ENCODE measurements at regions not wholly inside any gene's neighbourhood (a gene's known extent, or its start where the extent isn't known, plus 50 kb on each side); places are given as distances from the start of the nearest gene placed in this dataset.

GRCh38 chr1:195934817-195935553, 673.3 kb downstream of the KCNT2 start:
- TF ChIP-seq FOXP2 (optimal IDR thresholded peaks at IDR 0.05; ENCODE audit: borderline replicate concordance, extremely low read depth, extremely low read length, insufficient read depth) (no peak), POLR2AphosphoS5 (IDR thresholded peaks at IDR 0.05; ENCODE audit: low read depth, low read length) (no peak), TAF1 (IDR thresholded peaks at IDR 0.05; ENCODE audit: borderline replicate concordance, insufficient read depth, low read length) (no peak), SIN3A (IDR thresholded peaks at IDR 0.05; ENCODE audit: borderline replicate concordance, insufficient read depth, low read length) (no peak)
- TF ChIP-seq, protein P1, sequence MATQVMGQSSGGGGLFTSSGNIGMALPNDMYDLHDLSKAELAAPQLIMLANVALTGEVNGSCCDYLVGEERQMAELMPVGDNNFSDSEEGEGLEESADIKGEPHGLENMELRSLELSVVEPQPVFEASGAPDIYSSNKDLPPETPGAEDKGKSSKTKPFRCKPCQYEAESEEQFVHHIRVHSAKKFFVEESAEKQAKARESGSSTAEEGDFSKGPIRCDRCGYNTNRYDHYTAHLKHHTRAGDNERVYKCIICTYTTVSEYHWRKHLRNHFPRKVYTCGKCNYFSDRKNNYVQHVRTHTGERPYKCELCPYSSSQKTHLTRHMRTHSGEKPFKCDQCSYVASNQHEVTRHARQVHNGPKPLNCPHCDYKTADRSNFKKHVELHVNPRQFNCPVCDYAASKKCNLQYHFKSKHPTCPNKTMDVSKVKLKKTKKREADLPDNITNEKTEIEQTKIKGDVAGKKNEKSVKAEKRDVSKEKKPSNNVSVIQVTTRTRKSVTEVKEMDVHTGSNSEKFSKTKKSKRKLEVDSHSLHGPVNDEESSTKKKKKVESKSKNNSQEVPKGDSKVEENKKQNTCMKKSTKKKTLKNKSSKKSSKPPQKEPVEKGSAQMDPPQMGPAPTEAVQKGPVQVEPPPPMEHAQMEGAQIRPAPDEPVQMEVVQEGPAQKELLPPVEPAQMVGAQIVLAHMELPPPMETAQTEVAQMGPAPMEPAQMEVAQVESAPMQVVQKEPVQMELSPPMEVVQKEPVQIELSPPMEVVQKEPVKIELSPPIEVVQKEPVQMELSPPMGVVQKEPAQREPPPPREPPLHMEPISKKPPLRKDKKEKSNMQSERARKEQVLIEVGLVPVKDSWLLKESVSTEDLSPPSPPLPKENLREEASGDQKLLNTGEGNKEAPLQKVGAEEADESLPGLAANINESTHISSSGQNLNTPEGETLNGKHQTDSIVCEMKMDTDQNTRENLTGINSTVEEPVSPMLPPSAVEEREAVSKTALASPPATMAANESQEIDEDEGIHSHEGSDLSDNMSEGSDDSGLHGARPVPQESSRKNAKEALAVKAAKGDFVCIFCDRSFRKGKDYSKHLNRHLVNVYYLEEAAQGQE (IDR thresholded peaks at IDR 0.05; ENCODE audit: insufficient read depth in 1 of 2, low read depth in 2 of 2, low read length in 2 of 2): no peak
